ENCODE measurements at regions not wholly inside any gene's neighbourhood (a gene's known extent, or its start where the extent isn't known, plus 50 kb on each side); places are given as distances from the start of the nearest gene placed in this dataset.

DNA sequence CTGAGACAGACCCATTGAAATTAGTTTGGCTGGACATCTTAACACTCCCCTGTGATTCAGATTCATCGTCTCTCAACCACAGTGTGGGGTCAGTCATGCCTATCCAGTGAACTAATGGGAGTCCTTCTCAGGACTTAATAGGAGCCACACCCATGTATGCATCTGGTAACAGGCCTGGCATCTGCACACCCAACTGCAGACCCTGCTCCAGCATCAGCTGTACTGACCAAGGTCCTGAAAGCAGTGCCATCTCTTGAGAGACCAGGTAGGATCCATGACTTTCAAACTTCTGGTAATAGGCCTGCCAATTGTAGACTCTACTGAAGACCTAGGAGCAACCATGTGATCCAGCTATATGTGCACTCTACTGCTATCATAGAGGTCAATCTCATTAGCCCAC, 363.6 kb upstream of the POU3F2 start:
- peaks cover 4% of the 10 kb centered on the region for H3K9me3 ChIP-seq (ENCODE audit: control insufficient read depth, low read length)
- H3K27me3 ChIP-seq (replicated peaks; ENCODE audit: control insufficient read depth, insufficient read depth, low read length): no peaks in the 10 kb centered on the region
- no peaks in the 10 kb centered on the region for H3K4me1 ChIP-seq (ENCODE audit: control insufficient read depth, insufficient read depth, low read length)
- no peak for DNase-seq (ENCODE audit: low read depth)
- H3K9ac ChIP-seq (ENCODE audit: low read length): no peak overlapping the region
- H3K4me3 ChIP-seq (ENCODE audit: low read length): no peak overlapping the region
- H3K36me3 ChIP-seq (ENCODE audit: control insufficient read depth, insufficient read depth, low read length, severe bottlenecking): no peaks in the 10 kb centered on the region

- no peak for DNase-seq (ENCODE audit: low read depth)
- H3K36me3 ChIP-seq (ENCODE audit: control insufficient read depth, insufficient read depth, low read length, severe bottlenecking): no peaks in the 10 kb centered on the region
- no peak overlapping the region for H3K4me3 ChIP-seq (ENCODE audit: low read length)
These were observed 362.9 kb upstream of the POU3F2 start for GRCh38 chr6:98471444-98471843.

DNA sequence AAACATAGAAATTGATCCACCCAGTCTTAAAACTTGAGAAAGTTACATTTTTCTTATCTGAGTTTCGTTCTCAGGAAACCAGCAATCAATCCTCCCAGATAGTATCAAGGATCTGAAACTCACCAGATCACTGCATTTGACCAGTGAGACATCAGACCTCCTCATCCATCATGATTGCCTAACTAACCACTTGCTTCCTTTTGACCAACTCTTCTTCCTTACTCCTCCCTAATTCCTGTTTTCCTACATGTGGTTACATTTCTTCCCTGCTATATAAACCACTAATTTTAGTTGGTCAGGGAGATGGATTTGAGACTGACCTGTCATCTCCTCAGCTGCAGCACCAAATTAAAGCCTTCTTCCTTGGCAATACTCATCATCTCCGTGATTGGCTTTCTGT, 357.1 kb upstream of the POU3F2 start:
- DNase-seq (ENCODE audit: low read depth): no peak

More at GRCh38 chr6:98471444-98471843, 362.9 kb upstream of the POU3F2 start:
- H3K4me1 ChIP-seq (ENCODE audit: control insufficient read depth, insufficient read depth, low read length): no peaks in the 10 kb centered on the region
- H3K9ac ChIP-seq (ENCODE audit: low read length): no peak overlapping the region
- no peaks in the 10 kb centered on the region for H3K27me3 ChIP-seq (replicated peaks; ENCODE audit: control insufficient read depth, insufficient read depth, low read length)
- H3K9me3 ChIP-seq (ENCODE audit: control insufficient read depth, low read length): peaks cover 4% of the 10 kb centered on the region

GRCh38 chr6:98484696-98485095, 349.7 kb upstream of the POU3F2 start:
- Histone ChIP-seq H3K9me3 (ENCODE audit: control insufficient read depth, low read length) (no peaks in the 10 kb centered on the region), H3K36me3 (ENCODE audit: control insufficient read depth, insufficient read depth, low read length, severe bottlenecking) (no peaks in the 10 kb centered on the region), H3K4me1 (ENCODE audit: control insufficient read depth, insufficient read depth, low read length) (no peaks in the 10 kb centered on the region), H3K27me3 (replicated peaks; ENCODE audit: control insufficient read depth, insufficient read depth, low read length) (no peaks in the 10 kb centered on the region), H3K4me3 (ENCODE audit: low read length) (no peak overlapping the region), H3K9ac (ENCODE audit: low read length) (no peak overlapping the region)
- DNase-seq (ENCODE audit: low read depth): no peak

More for the DNA sequence above, 357.1 kb upstream of the POU3F2 start:
- Histone ChIP-seq H3K4me3 (ENCODE audit: low read length) (no peak overlapping the region), H3K9me3 (ENCODE audit: control insufficient read depth, low read length) (no peaks in the 10 kb centered on the region), H3K9ac (ENCODE audit: low read length) (no peak overlapping the region), H3K27me3 (replicated peaks; ENCODE audit: control insufficient read depth, insufficient read depth, low read length) (no peaks in the 10 kb centered on the region), H3K36me3 (ENCODE audit: control insufficient read depth, insufficient read depth, low read length, severe bottlenecking) (no peaks in the 10 kb centered on the region), H3K4me1 (ENCODE audit: control insufficient read depth, insufficient read depth, low read length) (no peaks in the 10 kb centered on the region)

- Histone ChIP-seq H3K4me3 (ENCODE audit: low read length) (no peak overlapping the region), H3K9me3 (ENCODE audit: control insufficient read depth, low read length) (no peaks in the 10 kb centered on the region), H3K36me3 (ENCODE audit: control insufficient read depth, insufficient read depth, low read length, severe bottlenecking) (no peaks in the 10 kb centered on the region), H3K9ac (ENCODE audit: low read length) (no peak overlapping the region), H3K4me1 (ENCODE audit: control insufficient read depth, insufficient read depth, low read length) (no peaks in the 10 kb centered on the region), H3K27me3 (replicated peaks; ENCODE audit: control insufficient read depth, insufficient read depth, low read length) (no peaks in the 10 kb centered on the region)
- no peak for DNase-seq (ENCODE audit: low read depth)
These were observed 348.8 kb upstream of the POU3F2 start for GRCh38 chr6:98485593-98485992.

GRCh38 chr6:98486057-98486456, 348.3 kb upstream of the POU3F2 start:
- no peak overlapping the region for H3K4me3 ChIP-seq (ENCODE audit: low read length)

DNA sequence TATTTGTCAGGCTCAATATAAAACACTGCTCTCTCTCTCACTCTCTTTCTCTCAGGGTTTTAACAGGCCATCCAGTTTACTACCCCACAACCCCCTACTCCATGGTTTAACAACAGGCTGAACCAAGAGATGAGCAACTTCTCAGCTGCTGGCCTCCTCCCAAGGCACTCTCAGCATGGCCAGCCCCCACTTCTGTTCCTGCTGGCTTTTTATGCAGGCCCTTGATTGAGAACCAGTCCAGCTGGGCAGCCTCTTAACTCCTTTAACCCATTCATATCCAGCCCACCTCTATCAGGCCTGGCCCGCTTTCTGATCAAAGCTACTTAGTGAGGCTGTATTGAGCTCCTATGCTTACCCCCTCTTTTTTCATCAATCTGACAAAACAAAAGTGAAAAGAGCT, 346.8 kb upstream of the POU3F2 start:
- no peak for DNase-seq (ENCODE audit: low read depth)
- no peak overlapping the region for H3K9ac ChIP-seq (ENCODE audit: low read length)
- no peaks in the 10 kb centered on the region for H3K27me3 ChIP-seq (replicated peaks; ENCODE audit: control insufficient read depth, insufficient read depth, low read length)
- no peaks in the 10 kb centered on the region for H3K36me3 ChIP-seq (ENCODE audit: control insufficient read depth, insufficient read depth, low read length, severe bottlenecking)
- H3K4me1 ChIP-seq (ENCODE audit: control insufficient read depth, insufficient read depth, low read length): no peaks in the 10 kb centered on the region
- no peaks in the 10 kb centered on the region for H3K9me3 ChIP-seq (ENCODE audit: control insufficient read depth, low read length)
- no peak overlapping the region for H3K4me3 ChIP-seq (ENCODE audit: low read length)

More at GRCh38 chr6:98486057-98486456, 348.3 kb upstream of the POU3F2 start:
- Histone ChIP-seq H3K36me3 (ENCODE audit: control insufficient read depth, insufficient read depth, low read length, severe bottlenecking) (no peaks in the 10 kb centered on the region), H3K9ac (ENCODE audit: low read length) (no peak overlapping the region), H3K4me1 (ENCODE audit: control insufficient read depth, insufficient read depth, low read length) (no peaks in the 10 kb centered on the region), H3K9me3 (ENCODE audit: control insufficient read depth, low read length) (no peaks in the 10 kb centered on the region), H3K27me3 (replicated peaks; ENCODE audit: control insufficient read depth, insufficient read depth, low read length) (no peaks in the 10 kb centered on the region)
- DNase-seq (ENCODE audit: low read depth): no peak

GRCh38 chr6:98498144-98498775, 336.1 kb upstream of the POU3F2 start:
- Histone ChIP-seq H3K36me3 (ENCODE audit: control insufficient read depth, insufficient read depth, low read length, severe bottlenecking) (no peaks in the 10 kb centered on the region), H3K9me3 (ENCODE audit: control insufficient read depth, low read length) (no peaks in the 10 kb centered on the region), H3K27me3 (replicated peaks; ENCODE audit: control insufficient read depth, insufficient read depth, low read length) (no peaks in the 10 kb centered on the region), H3K9ac (ENCODE audit: low read length) (no peak overlapping the region), H3K4me3 (ENCODE audit: low read length) (no peak overlapping the region), H3K4me1 (ENCODE audit: control insufficient read depth, insufficient read depth, low read length) (no peaks in the 10 kb centered on the region)
- no peak for DNase-seq (ENCODE audit: low read depth)

DNA sequence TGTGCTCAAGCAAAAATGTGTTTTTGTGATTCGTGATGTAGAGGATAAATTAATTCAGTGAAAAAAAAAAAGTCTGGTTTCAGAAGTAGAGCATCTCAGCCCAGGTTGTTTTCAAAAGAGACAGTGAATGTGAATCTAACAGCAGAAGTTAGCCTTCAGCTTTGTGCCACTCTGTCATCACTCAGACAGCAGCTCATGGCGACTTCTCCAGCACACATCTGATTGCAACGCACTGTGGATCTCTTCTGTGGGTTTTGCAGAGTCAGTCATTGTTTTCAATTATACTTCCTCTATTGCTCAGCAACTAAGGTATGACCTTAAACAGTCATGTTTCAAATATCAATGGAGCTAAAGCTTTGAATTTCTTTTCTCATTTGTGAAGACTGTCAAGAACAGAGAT, 335.5 kb upstream of the POU3F2 start:
- no peaks in the 10 kb centered on the region for H3K27me3 ChIP-seq (replicated peaks; ENCODE audit: control insufficient read depth, insufficient read depth, low read length)
- H3K36me3 ChIP-seq (ENCODE audit: control insufficient read depth, insufficient read depth, low read length, severe bottlenecking): no peaks in the 10 kb centered on the region
- H3K9me3 ChIP-seq (ENCODE audit: control insufficient read depth, low read length): no peaks in the 10 kb centered on the region
- no peak for DNase-seq (ENCODE audit: low read depth)
- H3K4me1 ChIP-seq (ENCODE audit: control insufficient read depth, insufficient read depth, low read length): no peaks in the 10 kb centered on the region
- H3K4me3 ChIP-seq (ENCODE audit: low read length): no peak overlapping the region
- no peak overlapping the region for H3K9ac ChIP-seq (ENCODE audit: low read length)

GRCh38 chr6:98514073-98514720, 320.2 kb upstream of the POU3F2 start:
- no peaks in the 10 kb centered on the region for H3K36me3 ChIP-seq (ENCODE audit: control insufficient read depth, insufficient read depth, low read length, severe bottlenecking)
- no peak overlapping the region for H3K4me3 ChIP-seq (ENCODE audit: low read length)
- no peaks in the 10 kb centered on the region for H3K9me3 ChIP-seq (ENCODE audit: control insufficient read depth, low read length)
- no peaks in the 10 kb centered on the region for H3K27me3 ChIP-seq (replicated peaks; ENCODE audit: control insufficient read depth, insufficient read depth, low read length)
- H3K9ac ChIP-seq (ENCODE audit: low read length): no peak overlapping the region
- no peaks in the 10 kb centered on the region for H3K4me1 ChIP-seq (ENCODE audit: control insufficient read depth, insufficient read depth, low read length)
- DNase-seq (ENCODE audit: low read depth): no peak

GRCh38 chr6:98514796-98515195, 319.6 kb upstream of the POU3F2 start:
- H3K9me3 ChIP-seq (ENCODE audit: control insufficient read depth, low read length): no peaks in the 10 kb centered on the region
- no peak overlapping the region for H3K9ac ChIP-seq (ENCODE audit: low read length)
- no peaks in the 10 kb centered on the region for H3K27me3 ChIP-seq (replicated peaks; ENCODE audit: control insufficient read depth, insufficient read depth, low read length)
- no peak for DNase-seq (ENCODE audit: low read depth)
- H3K36me3 ChIP-seq (ENCODE audit: control insufficient read depth, insufficient read depth, low read length, severe bottlenecking): no peaks in the 10 kb centered on the region
- H3K4me3 ChIP-seq (ENCODE audit: low read length): no peak overlapping the region
- no peaks in the 10 kb centered on the region for H3K4me1 ChIP-seq (ENCODE audit: control insufficient read depth, insufficient read depth, low read length)

DNA sequence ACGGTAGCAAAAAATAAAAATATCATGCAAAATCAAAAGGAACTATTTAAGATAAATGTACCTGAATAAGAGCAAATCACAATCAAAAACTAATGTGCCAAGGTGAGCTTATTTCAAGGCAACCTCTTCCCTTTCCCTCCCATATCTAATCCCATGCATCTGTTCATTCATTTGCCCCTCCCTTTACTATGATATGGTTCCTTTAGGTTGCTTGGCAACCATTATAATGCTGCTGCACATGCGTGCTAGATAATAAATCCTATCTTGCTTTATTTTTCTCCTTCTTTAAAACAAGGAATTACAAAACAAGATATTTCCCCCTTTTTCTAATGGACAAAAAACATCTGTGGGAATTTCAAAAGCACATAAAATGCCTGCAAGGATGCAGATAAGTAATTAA, 318.2 kb upstream of the POU3F2 start:
- no peaks in the 10 kb centered on the region for H3K27me3 ChIP-seq (replicated peaks; ENCODE audit: control insufficient read depth, insufficient read depth, low read length)
- no peak for DNase-seq (ENCODE audit: low read depth)
- peaks cover 3% of the 10 kb centered on the region for H3K9me3 ChIP-seq (ENCODE audit: control insufficient read depth, low read length)
- no peaks in the 10 kb centered on the region for H3K36me3 ChIP-seq (ENCODE audit: control insufficient read depth, insufficient read depth, low read length, severe bottlenecking)
- no peak overlapping the region for H3K9ac ChIP-seq (ENCODE audit: low read length)
- no peak overlapping the region for H3K4me3 ChIP-seq (ENCODE audit: low read length)
- H3K4me1 ChIP-seq (ENCODE audit: control insufficient read depth, insufficient read depth, low read length): no peaks in the 10 kb centered on the region
